Common myeloid progenitor, CD34-positive (primary cell): ENCODE measurements at regions not wholly inside any gene's neighbourhood (a gene's known extent, or its start where the extent isn't known, plus 50 kb on each side); places are given as distances from the start of the nearest gene placed in this dataset.
"Not testable (repeated sequence)": the region's sequence is repeated elsewhere in the genome, so short reads cannot be mapped to it uniquely, and the experiment has no call there.

Experiments
- CTCF ChIA-PET: fragments of 350-600 bp; sonication (Branson Sonifier 250); formaldehyde crosslinking; loops from one replicate; lab custom pipeline; 2021; ENCODE audit warnings: antibody characterized with exemption; lab: Charles Lee
- POLR2A ChIA-PET: fragments of 350-600 bp; sonication (Branson Sonifier 250); formaldehyde crosslinking; loops from one replicate; lab custom pipeline; 2021; ENCODE audit warnings: antibody characterized with exemption; lab: Charles Lee
- DNase-seq, 3 donors: peaks; one replicate each; pipeline versions ENCODE4 v3.0.0 to v3.0.0-alpha.2; 2013
- H3K27ac ChIP-seq, 2 experiments: 1 replicate in 1 of 2; 2 replicates in 1 of 2; pipeline ENCODE4 v1.7.0; 2013; ENCODE audit warnings: inconsistent platforms in 2 of 2, low read length in 2 of 2, mild to moderate bottlenecking in 2 of 2, low read depth in 1 of 2, moderate library complexity in 1 of 2; ENCODE audit not compliant: severe bottlenecking in 2 of 2, insufficient read depth in 1 of 2, poor library complexity in 1 of 2
- H3K27me3 ChIP-seq, 5 experiments: replicated peaks in 2 of 5; 1 replicate in 3 of 5; 2 replicates in 2 of 5; pipeline versions ENCODE4 v1.6.1 to v1.7.0; 2013; ENCODE audit warnings: low read length in 4 of 5, mild to moderate bottlenecking in 2 of 5, moderate library complexity in 2 of 5, inconsistent platforms in 1 of 5; ENCODE audit not compliant: insufficient read depth in 5 of 5, control insufficient read depth in 4 of 5
- H3K36me3 ChIP-seq, 4 experiments: 1 replicate in 2 of 4; 2 replicates in 2 of 4; pipeline versions ENCODE4 v1.6.1 to v1.7.0; 2013; ENCODE audit warnings: low read length in 3 of 4, control low read depth in 1 of 4, mild to moderate bottlenecking in 1 of 4; ENCODE audit not compliant: control insufficient read depth in 4 of 4, insufficient read depth in 4 of 4
- H3K4me1 ChIP-seq, 4 experiments: 1 replicate in 3 of 4; 2 replicates in 1 of 4; pipeline versions ENCODE4 v1.6.1 to v1.7.1; 2013; ENCODE audit warnings: low read length in 3 of 4, mild to moderate bottlenecking in 3 of 4, control low read depth in 1 of 4, inconsistent platforms in 1 of 4, moderate library complexity in 1 of 4; ENCODE audit not compliant: control insufficient read depth in 4 of 4, insufficient read depth in 4 of 4; ENCODE audit errors: control extremely low read depth in 1 of 4
- H3K4me3 ChIP-seq, 7 experiments: 1 replicate in 4 of 7; 2 replicates in 3 of 7; pipeline versions ENCODE4 v1.5.1 to v1.7.0; 2013; ENCODE audit warnings: mild to moderate bottlenecking in 7 of 7, low read length in 6 of 7, moderate library complexity in 6 of 7, inconsistent platforms in 2 of 7, low read depth in 2 of 7, control low read depth in 1 of 7; ENCODE audit not compliant: insufficient read depth in 4 of 7, control insufficient read depth in 1 of 7; ENCODE audit errors: extremely low read depth in 1 of 7
- H3K9me3 ChIP-seq, 5 experiments: 1 replicate in 4 of 5; 2 replicates in 1 of 5; pipeline versions ENCODE4 v1.6.1 to v1.7.1; 2013; ENCODE audit warnings: low read length in 4 of 5, mild to moderate bottlenecking in 2 of 5, inconsistent platforms in 1 of 5, low read depth in 1 of 5, moderate library complexity in 1 of 5; ENCODE audit not compliant: control insufficient read depth in 4 of 5, insufficient read depth in 2 of 5; ENCODE audit errors: control extremely low read depth in 1 of 5
- WGBS: methylation state at CpG from one replicate; pipeline ENCODE4 v1.1.5; 2013; ENCODE audit not compliant: insufficient coverage; 5-methylcytosine and 5-hydroxymethylcytosine counted together

DNA sequence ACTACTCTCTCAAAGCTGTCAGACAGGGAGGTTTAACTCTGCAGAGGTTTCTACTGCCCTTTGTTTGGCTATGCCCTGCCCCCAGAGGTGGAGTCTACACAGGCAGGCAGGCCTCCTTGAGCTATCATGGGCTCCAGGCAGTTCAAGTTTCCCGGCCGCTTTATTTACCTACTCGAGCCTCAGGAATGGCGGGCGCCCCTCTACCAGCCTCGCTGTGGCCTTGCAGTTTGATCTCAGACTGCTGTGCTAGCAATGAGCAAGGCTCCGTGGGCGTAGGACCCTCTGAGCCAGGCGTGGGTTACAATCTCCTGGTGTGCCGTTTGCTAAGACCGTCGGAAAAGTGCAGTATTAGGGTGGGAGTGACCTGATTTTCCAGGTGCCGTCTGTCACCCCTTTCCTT lies 124.3 kb downstream of the PTCHD1 start:
- H3K9me3 ChIP-seq, H3K4me3 ChIP-seq, H3K4me1 ChIP-seq, POLR2A ChIA-PET, H3K27ac ChIP-seq, H3K27me3 ChIP-seq, CTCF ChIA-PET, DNase-seq, H3K36me3 ChIP-seq: not testable (repeated sequence)
- 95% methylated on average over 13 of the region's 13 CpGs for WGBS

DNA sequence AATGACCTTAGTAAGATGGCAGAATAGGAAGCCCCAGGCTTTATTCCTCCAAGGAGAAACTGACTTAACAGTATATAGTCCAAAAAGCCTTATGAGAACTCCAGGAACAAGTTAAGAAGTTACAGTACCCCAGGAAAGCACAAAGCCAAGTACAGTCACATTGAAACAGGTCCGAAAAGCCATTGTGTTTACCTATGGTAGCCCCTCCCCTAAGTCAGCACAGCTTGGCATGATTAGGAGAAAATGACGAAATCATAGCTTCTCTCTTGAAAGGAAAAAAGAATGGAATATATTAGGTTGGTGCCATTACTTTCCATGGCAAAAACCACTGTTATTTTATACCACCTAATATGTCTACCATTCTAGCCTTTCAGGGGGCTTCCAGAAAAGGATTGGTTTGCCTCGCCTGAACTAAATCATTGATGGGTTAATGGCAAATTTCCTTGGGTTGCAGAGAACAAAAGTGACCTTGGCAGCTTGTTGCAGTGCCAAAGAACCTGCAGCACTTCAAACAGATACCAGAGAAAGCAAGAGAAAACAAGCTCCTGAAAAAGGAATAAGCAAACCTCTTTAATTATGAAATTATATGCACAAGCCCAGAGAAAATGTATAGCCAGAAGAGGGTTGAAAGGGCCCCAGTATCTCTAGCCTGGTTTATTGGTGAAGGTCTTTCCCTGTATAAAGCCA lies 130.6 kb downstream of the PTCHD1 start:
- no peak for DNase-seq

DNA sequence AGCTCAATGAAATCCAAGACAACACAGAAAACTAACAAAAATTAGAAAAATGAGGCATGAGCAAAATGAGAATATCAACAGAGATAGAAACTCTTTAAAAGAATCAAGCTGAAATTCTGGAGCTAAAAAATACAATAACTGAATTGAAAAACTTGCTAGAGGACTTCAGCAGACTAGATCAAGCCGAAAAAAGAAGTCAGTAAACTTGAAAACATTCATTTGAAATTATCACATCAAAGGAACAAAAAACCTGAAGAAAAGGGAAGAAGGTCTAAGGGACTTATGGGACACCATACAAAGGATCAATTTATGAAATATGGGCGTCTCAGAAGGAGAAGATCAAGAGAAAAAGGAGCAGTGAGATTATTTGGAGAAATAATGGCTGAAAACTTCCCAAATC lies 131.3 kb downstream of the PTCHD1 start:
- H3K36me3 ChIP-seq = no peaks in the 10 kb centered on the region
- ChIA-PET POLR2A (no interaction called here), CTCF (no interaction called here)
- no peaks in the 10 kb centered on the region for H3K27me3 ChIP-seq
- H3K4me1 ChIP-seq = no peaks in the 10 kb centered on the region
- H3K4me3 ChIP-seq = no peak overlapping the region
- H3K27ac ChIP-seq = no peak overlapping the region
- 80% methylated on average over 1 of the region's 2 CpGs for WGBS
- no peak for DNase-seq
- peaks cover 0 to 6% (median 3%) of the 10 kb centered on the region in 5 experiments for H3K9me3 ChIP-seq

More for the DNA sequence above, 130.6 kb downstream of the PTCHD1 start:
- ChIA-PET CTCF (no interaction called here), POLR2A (no interaction called here)
- Histone ChIP-seq H3K4me1 (no peaks in the 10 kb centered on the region), H3K27me3 (no peaks in the 10 kb centered on the region), H3K9me3 (peaks cover 0 to 6% (median 3%) of the 10 kb centered on the region in 5 experiments), H3K4me3 (no peak overlapping the region), H3K36me3 (no peaks in the 10 kb centered on the region), H3K27ac (no peak overlapping the region)
- WGBS = 100% methylated on average over 1 of the region's 3 CpGs

DNA sequence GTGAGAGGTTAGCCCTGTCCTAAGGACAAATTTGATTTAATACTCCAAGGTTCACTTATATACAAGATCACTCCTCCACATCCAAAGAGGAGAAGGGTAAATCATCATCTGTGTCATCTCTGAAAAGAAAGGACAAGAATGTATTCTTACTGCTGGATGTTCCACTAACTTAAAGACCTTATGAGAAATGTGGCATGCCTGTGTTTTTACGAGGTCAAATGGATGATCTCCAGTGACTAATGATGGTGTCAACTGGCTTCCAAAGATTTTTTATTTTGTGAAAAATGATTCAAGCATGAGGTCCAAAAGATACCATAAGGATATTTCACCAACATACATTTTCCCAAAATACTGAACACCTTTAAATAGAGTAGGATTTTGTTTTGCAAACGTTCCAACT lies 143.4 kb downstream of the PTCHD1 start:
- H3K27ac ChIP-seq = no peak overlapping the region
- no peak overlapping the region for H3K4me3 ChIP-seq
- H3K36me3 ChIP-seq = no peaks in the 10 kb centered on the region
- H3K27me3 ChIP-seq = no peaks in the 10 kb centered on the region
- CTCF ChIA-PET = no interaction called here
- no CpG with 5 or more reads among the region's 2 CpGs for WGBS
- DNase-seq = no peak
- H3K4me1 ChIP-seq = peaks cover 0 to 5% (median 2%) of the 10 kb centered on the region in 4 experiments
- H3K9me3 ChIP-seq = peaks cover 0 to 6% (median 6%) of the 10 kb centered on the region in 5 experiments
- POLR2A ChIA-PET = no interaction called here

DNA sequence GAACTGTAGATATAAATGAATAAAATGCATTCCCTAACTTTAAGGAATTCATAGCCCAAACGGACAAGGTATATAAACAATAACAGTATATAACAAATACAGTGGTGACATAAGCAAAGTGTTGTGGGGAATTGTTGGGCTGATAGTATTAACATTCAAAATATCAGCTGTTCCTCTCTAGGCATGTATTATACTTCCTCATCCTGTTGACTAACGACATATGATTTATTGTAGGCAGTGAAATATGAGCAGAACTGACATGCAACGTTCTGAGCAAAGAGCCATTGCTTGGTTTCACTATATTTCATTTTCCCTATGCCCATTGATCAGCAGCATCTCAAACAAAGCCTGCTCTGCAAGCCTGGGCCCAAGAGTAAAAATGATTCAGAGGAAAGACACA lies 143.9 kb downstream of the PTCHD1 start:
- Histone ChIP-seq H3K4me1 (peaks cover 0 to 7% (median 2%) of the 10 kb centered on the region in 4 experiments), H3K27me3 (no peaks in the 10 kb centered on the region), H3K36me3 (no peaks in the 10 kb centered on the region), H3K9me3 (peaks cover 0 to 6% (median 6%) of the 10 kb centered on the region in 5 experiments), H3K4me3 (no peak overlapping the region), H3K27ac (no peak overlapping the region)
- ChIA-PET CTCF (no interaction called here), POLR2A (no interaction called here)
- 0% methylated on average over 1 of the region's 3 CpGs for WGBS
- DNase-seq = peak in 1 of 3 donors; percentile 34

DNA sequence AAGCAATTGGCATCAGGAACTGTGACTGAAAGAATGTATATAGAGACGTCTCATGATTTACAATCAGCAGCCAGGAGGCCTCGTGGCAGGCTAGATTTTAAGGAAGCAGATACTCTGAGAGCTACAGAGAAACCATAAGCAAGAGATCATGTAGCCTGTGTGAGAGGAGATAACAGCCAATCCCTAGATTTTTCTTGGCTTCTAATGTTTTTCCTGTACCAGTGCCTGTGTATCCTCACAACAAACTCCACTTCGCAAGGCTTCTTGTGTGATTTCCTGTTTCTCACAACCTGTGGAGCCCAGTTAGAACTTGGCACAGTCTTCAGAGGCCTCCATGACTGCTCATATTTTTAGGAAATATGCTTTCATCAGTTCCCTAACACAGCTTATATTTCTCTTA lies 147.9 kb downstream of the PTCHD1 start:
- DNase-seq = peak in 2 of 3 donors; percentile 20 to 40
- H3K27ac ChIP-seq = no peak overlapping the region
- no peaks in the 10 kb centered on the region for H3K36me3 ChIP-seq
- H3K4me3 ChIP-seq = no peak overlapping the region
- peaks cover 0 to 7% (median 2%) of the 10 kb centered on the region in 4 experiments for H3K4me1 ChIP-seq
- POLR2A ChIA-PET = no interaction called here
- H3K27me3 ChIP-seq = no peaks in the 10 kb centered on the region
- 32% methylated on average over 3 of the region's 3 CpGs for WGBS
- peaks cover 0 to 6% (median 2%) of the 10 kb centered on the region in 5 experiments for H3K9me3 ChIP-seq
- CTCF ChIA-PET = no interaction called here

DNA sequence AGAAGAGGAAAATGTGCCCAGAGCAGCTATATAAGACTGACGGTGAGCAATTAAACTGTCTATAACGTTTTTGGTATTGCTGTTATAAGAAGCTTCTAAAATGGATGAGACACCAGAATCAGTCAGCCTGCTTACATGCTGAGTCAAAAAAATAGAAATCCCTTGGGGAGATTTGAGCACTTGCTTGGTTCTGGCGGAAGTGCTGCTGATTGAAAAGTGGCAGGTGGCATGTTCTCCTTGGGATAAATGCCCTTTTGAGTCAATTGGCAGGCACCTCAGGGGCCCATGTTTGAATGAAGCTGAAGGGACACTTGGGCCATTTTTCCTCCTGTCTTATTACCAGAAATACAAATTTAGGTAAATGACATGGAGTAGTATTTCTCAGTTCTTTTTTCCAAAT lies 148.7 kb downstream of the PTCHD1 start:
- CTCF ChIA-PET = interaction anchor here (0.7 kb wide), 1 partner anchor 125 kb away, joined by 3 read pairs; no protein-coding TSS in a partner anchor
- H3K4me1 ChIP-seq = peaks cover 0 to 7% (median 2%) of the 10 kb centered on the region in 4 experiments
- H3K9me3 ChIP-seq = peaks cover 0 to 3% (median 0%) of the 10 kb centered on the region in 5 experiments
- 88% methylated on average over 3 of the region's 3 CpGs for WGBS
- H3K36me3 ChIP-seq = no peaks in the 10 kb centered on the region
- POLR2A ChIA-PET = interaction anchor here (0.7 kb wide), 1 partner anchor 567 kb away, joined by 5 read pairs; no protein-coding TSS in a partner anchor
- H3K27ac ChIP-seq = no peak overlapping the region
- H3K27me3 ChIP-seq = no peaks in the 10 kb centered on the region
- DNase-seq = no peak
- H3K4me3 ChIP-seq = no peak overlapping the region
